Esophagus muscularis mucosa (tissue), 4 donors: ENCODE measurements at regions not wholly inside any gene's neighbourhood (a gene's known extent, or its start where the extent isn't known, plus 50 kb on each side); places are given as distances from the start of the nearest gene placed in this dataset.

Experiments used
- DNase-seq: peaks from one replicate; pipeline ENCODE4 v3.0.0-alpha.2; 2017; ENCODE audit errors: extremely low spot score
- H3K27ac ChIP-seq, 4 donors: fragments of 200-600 bp; sonication (generic); replicated peaks in 1 of 4; 1 replicate in 3 of 4; 2 replicates in 1 of 4; pipeline ENCODE4 v1.5.1; 2016 to 2019; ENCODE audit warnings: mild to moderate bottlenecking in 1 of 4
- H3K27me3 ChIP-seq, 4 donors: fragments of 200-600 bp; sonication (generic); one replicate each; pipeline versions ENCODE4 v1.5.1 to v1.6.0; 2016 to 2019
- H3K36me3 ChIP-seq, 4 donors: fragments of 200-600 bp; sonication (generic); one replicate each; pipeline ENCODE4 v1.5.1; 2016 to 2019
- H3K4me1 ChIP-seq, 4 donors: fragments of 200-600 bp; sonication (generic); one replicate each; pipeline ENCODE4 v1.5.1; 2016 to 2019
- H3K4me3 ChIP-seq, 4 donors: fragments of 200-600 bp; sonication (generic); 1 replicate in 2 of 4; 2 replicates in 2 of 4; pipeline ENCODE4 v1.5.1; 2016 to 2019; ENCODE audit warnings: mild to moderate bottlenecking in 4 of 4, moderate library complexity in 1 of 4
- H3K9me3 ChIP-seq, 4 donors: fragments of 200-600 bp; sonication (generic); 1 replicate in 3 of 4; 2 replicates in 1 of 4; pipeline ENCODE4 v1.5.1; 2016 to 2019
- EP300 ChIP-seq: sonication (generic); formaldehyde crosslinking; IDR thresholded peaks from one replicate; pipeline ENCODE4 v1.6.1; 2017; ENCODE audit warnings: antibody characterized with exemption
- POLR2A ChIP-seq: fragments of 450-650 bp; IDR thresholded peaks from one replicate; pipeline ENCODE4 v1.6.1; 2017; ENCODE audit warnings: antibody characterized with exemption, moderate library complexity, mild to moderate bottlenecking, low read depth
- POLR2AphosphoS5 ChIP-seq, 2 donors: sonication (generic); formaldehyde crosslinking; IDR thresholded peaks; one replicate each; pipeline ENCODE4 v1.6.1; 2017; ENCODE audit warnings: antibody characterized with exemption in 2 of 2
- WGBS: methylation state at CpG from one replicate; pipeline ENCODE4 v1.1.5; 2018; 5-methylcytosine and 5-hydroxymethylcytosine counted together
- intact Hi-C: fragments of 100-400 bp; cut with DNase I; formaldehyde crosslinking; loops from one replicate; pipeline ENCODE4 v1.15.1; 2023
- TF ChIP-seq, protein P1 (sequence below), 3 experiments: fragments of 200-600 bp in 2 of 3; fragments of 450-650 bp in 1 of 3; sonication (generic) in 2 of 3; IDR thresholded peaks; one replicate each; pipeline ENCODE4 v1.5.1; 2017 to 2019; ENCODE audit warnings: antibody characterized with exemption in 3 of 3, mild to moderate bottlenecking in 2 of 3, moderate library complexity in 1 of 3

DNA sequence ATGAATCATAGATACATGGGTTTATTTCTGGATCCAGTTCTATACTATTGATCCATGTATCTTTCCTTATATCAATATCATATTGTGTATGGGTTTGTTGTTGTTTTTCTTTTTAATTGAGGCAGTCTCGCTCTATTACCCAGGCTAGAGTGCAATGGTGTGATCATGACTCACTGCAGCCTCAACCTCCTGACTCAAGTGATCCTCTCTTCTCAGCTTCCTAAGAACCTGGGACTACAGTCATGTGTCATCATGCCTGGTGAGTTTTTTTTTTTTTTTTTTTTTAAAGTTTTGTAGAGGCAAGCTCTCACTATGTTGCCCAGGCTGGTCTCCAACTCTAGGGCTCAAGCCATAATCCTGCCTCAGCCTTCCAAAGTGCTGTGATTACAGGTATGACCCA, 1589.4 kb upstream of the TENM4 start:
- H3K9me3 ChIP-seq = peaks cover 0 to 3% (median under 1%) of the 10 kb centered on the region in 4 donors
- WGBS = 93% methylated on average over 1 of the region's 1 CpG
- H3K27ac ChIP-seq = no peak overlapping the region
- no peaks in the 10 kb centered on the region for H3K36me3 ChIP-seq
- H3K4me3 ChIP-seq = no peak overlapping the region
- no peak for DNase-seq
- TF ChIP-seq EP300 (no peak), POLR2A (no peak), POLR2AphosphoS5 (IDR thresholded peaks at IDR 0.05) (no peak)
- TF ChIP-seq, protein P1, sequence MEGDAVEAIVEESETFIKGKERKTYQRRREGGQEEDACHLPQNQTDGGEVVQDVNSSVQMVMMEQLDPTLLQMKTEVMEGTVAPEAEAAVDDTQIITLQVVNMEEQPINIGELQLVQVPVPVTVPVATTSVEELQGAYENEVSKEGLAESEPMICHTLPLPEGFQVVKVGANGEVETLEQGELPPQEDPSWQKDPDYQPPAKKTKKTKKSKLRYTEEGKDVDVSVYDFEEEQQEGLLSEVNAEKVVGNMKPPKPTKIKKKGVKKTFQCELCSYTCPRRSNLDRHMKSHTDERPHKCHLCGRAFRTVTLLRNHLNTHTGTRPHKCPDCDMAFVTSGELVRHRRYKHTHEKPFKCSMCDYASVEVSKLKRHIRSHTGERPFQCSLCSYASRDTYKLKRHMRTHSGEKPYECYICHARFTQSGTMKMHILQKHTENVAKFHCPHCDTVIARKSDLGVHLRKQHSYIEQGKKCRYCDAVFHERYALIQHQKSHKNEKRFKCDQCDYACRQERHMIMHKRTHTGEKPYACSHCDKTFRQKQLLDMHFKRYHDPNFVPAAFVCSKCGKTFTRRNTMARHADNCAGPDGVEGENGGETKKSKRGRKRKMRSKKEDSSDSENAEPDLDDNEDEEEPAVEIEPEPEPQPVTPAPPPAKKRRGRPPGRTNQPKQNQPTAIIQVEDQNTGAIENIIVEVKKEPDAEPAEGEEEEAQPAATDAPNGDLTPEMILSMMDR (IDR thresholded peaks at IDR 0.05) = no peak
- H3K4me1 ChIP-seq = no peaks in the 10 kb centered on the region
- intact Hi-C loops = no loop called here
- H3K27me3 ChIP-seq = no peaks in the 10 kb centered on the region

DNA sequence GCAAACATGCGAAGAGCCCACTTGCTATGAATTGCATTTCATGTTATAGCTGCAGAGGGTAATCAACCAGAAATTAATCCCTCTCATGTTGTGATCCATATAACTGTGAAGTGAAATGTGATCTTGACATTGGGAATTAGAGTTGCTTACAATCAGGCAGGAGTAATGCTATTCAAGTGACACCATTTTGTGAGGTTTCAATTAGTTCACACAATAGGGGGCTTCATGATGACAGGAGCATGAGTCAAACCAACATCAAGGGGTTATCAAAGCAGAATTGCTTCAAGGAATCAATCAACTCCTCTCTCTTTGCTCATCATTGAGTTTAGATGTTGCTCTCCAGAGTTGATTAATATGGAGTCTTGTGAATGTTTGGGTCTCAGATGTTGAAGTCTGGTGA, 1585.2 kb upstream of the TENM4 start:
- DNase-seq = no peak
- Histone ChIP-seq H3K9me3 (no peaks in the 10 kb centered on the region), H3K36me3 (no peaks in the 10 kb centered on the region), H3K27ac (no peak overlapping the region), H3K27me3 (no peaks in the 10 kb centered on the region), H3K4me1 (no peaks in the 10 kb centered on the region), H3K4me3 (no peak overlapping the region)
- intact Hi-C loops = no loop called here
- TF ChIP-seq EP300 (no peak), POLR2AphosphoS5 (IDR thresholded peaks at IDR 0.05) (no peak), POLR2A (no peak)
- TF ChIP-seq, protein P1 (IDR thresholded peaks at IDR 0.05) = no peak
- WGBS = 83% methylated on average over 1 of the region's 1 CpG

DNA sequence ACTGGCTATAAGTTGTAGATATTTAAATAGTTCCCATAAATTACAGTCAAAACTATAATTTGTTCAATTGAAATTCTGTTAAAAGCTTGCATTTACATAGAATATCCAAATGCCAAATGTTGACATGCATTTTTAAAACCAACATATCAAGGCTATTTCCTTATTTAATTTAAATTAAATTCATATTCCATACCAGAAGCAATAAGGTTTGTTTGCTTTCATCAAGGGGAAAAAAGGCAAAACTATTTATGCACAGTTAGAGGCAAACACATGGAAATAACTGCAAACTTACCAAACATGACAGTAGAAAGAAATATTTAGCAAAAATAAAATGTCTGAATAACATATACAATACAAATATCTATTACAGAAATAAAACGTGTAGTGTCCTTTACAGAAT, 1581.2 kb upstream of the TENM4 start:
- no peak for DNase-seq
- Histone ChIP-seq H3K27me3 (no peaks in the 10 kb centered on the region), H3K4me3 (no peak overlapping the region), H3K4me1 (no peaks in the 10 kb centered on the region), H3K9me3 (no peaks in the 10 kb centered on the region), H3K27ac (no peak overlapping the region), H3K36me3 (no peaks in the 10 kb centered on the region)
- WGBS = 51% methylated on average over 1 of the region's 1 CpG
- TF ChIP-seq EP300 (no peak), POLR2A (no peak), POLR2AphosphoS5 (IDR thresholded peaks at IDR 0.05) (no peak)
- TF ChIP-seq, protein P1 (IDR thresholded peaks at IDR 0.05) = no peak
- intact Hi-C loops = no loop called here

DNA sequence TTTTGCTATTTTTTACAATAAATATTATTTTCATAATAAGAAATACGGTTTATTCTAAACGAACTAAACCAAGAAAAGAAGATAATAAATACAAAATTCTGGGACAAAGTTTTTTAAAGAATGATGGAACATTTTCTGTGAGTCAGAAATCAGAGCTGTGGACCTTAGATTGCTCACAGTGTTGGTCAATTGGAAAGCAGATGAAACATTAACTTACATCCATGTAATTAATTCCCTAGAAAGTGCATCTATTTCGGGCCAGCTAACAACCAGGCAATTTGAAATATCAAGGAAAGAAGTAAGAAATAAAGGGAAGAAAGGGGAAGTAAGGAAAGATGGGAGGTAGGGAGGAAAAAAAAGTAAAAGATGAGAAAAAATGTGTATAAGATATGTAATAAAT, 1569.8 kb upstream of the TENM4 start:
- no peaks in the 10 kb centered on the region for H3K4me1 ChIP-seq
- TF ChIP-seq POLR2AphosphoS5 (IDR thresholded peaks at IDR 0.05) = no peak
- no peak for TF ChIP-seq EP300
- TF ChIP-seq, protein P1 (IDR thresholded peaks at IDR 0.05) = no peak
- TF ChIP-seq POLR2A = no peak
- H3K27ac ChIP-seq = no peak overlapping the region
- H3K27me3 ChIP-seq = no peaks in the 10 kb centered on the region
- peaks cover 0 to 4% (median 0%) of the 10 kb centered on the region in 4 donors for H3K9me3 ChIP-seq
- intact Hi-C loops = no loop called here
- no peak overlapping the region for H3K4me3 ChIP-seq
- WGBS = 63% methylated on average over 3 of the region's 3 CpGs
- no peaks in the 10 kb centered on the region for H3K36me3 ChIP-seq
- no peak for DNase-seq

DNA sequence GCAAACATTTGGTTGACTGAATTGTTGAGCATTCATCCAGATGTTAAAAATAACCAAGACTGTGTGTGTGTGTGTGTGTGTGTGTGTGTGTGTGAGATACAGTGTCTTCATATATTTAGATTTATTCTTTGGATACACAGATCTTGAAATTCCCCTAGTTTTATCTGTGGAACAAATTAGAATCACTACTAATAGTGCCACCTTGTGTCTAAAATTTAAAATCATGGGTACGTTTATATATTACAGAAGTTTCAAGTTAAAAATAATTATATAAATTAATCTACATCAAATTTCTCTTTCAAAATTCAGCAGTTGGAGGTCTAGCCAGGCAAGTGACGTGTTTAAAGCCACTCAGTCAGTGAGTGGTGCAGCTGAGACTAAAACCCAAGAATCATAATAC, 1566.2 kb upstream of the TENM4 start:
- WGBS = 8% methylated on average over 2 of the region's 2 CpGs
- Histone ChIP-seq H3K4me1 (no peaks in the 10 kb centered on the region), H3K9me3 (peaks cover 0 to 2% (median 0%) of the 10 kb centered on the region in 4 donors), H3K27ac (no peak overlapping the region), H3K4me3 (no peak overlapping the region), H3K36me3 (no peaks in the 10 kb centered on the region), H3K27me3 (no peaks in the 10 kb centered on the region)
- DNase-seq = no peak
- intact Hi-C loops = no loop called here
- TF ChIP-seq EP300 (no peak), POLR2A (no peak), POLR2AphosphoS5 (IDR thresholded peaks at IDR 0.05) (no peak)
- TF ChIP-seq, protein P1 (IDR thresholded peaks at IDR 0.05) = no peak
